PC-3 (cell line): ENCODE measurements at regions not wholly inside any gene's neighbourhood (a gene's known extent, or its start where the extent isn't known, plus 50 kb on each side); places are given as distances from the start of the nearest gene placed in this dataset.

Experiments
- ATAC-seq: fragments of 200-7000 bp; cut with Tn5 transposase; 2 replicates; pipeline ENCODE4 v1.9.1; 2020; ENCODE audit warnings: mild to moderate bottlenecking, moderate library complexity
- BruUV-seq: library from RNA; stranded (reverse); fragments of 400-500 nt; replicated peaks from 2 replicates; lab custom pipeline; 2021; lab: Mats Ljungman, UMichigan
- CTCF ChIA-PET: fragments of 300-600 bp; sonication (Branson Sonifier 250); formaldehyde crosslinking; loops from one replicate; lab custom pipeline; 2022; ENCODE audit warnings: antibody characterized with exemption; lab: Charles Lee
- POLR2A ChIA-PET: fragments of 300-600 bp; sonication (Branson Sonifier 250); formaldehyde crosslinking; loops from one replicate; lab custom pipeline; 2022; ENCODE audit warnings: antibody characterized with exemption; ENCODE audit not compliant: unreplicated experiment; lab: Charles Lee
- DNase-seq: peaks from one replicate; pipeline ENCODE4 v3.0.0-alpha.2; 2015
- H2AFZ ChIP-seq: fragments of 300-600 bp; sonication (generic); 2 replicates; pipeline ENCODE4 v1.6.0; 2016; ENCODE audit warnings: antibody characterized with exemption, low read length
- H3F3A ChIP-seq: fragments of 300-600 bp; sonication (generic); one replicate; pipeline ENCODE4 v1.6.0; 2017; ENCODE audit warnings: antibody characterized with exemption, low read length, control low read depth, mild to moderate bottlenecking; ENCODE audit not compliant: unreplicated experiment
- H3K27ac ChIP-seq: fragments of 300-600 bp; sonication (generic); 2 replicates; pipeline ENCODE4 v1.5.1; 2016; ENCODE audit warnings: mild to moderate bottlenecking, low read length
- H3K27me3 ChIP-seq: fragments of 300-600 bp; sonication (generic); 2 replicates; pipeline ENCODE4 v1.6.1; 2016; ENCODE audit warnings: low read length, mixed read lengths
- H3K36me3 ChIP-seq: fragments of 300-600 bp; sonication (generic); 2 replicates; pipeline ENCODE4 v1.6.1; 2016; ENCODE audit warnings: low read depth, mixed run types, low read length, mixed read lengths
- H3K4me1 ChIP-seq: fragments of 300-600 bp; sonication (generic); 2 replicates; pipeline ENCODE4 v1.5.1; 2016; ENCODE audit warnings: low read length; ENCODE audit not compliant: insufficient read depth
- H3K4me2 ChIP-seq: fragments of 300-600 bp; sonication (generic); 2 replicates; pipeline ENCODE4 v1.6.0; 2016; ENCODE audit warnings: low read length
- H3K4me3 ChIP-seq: fragments of 300-600 bp; sonication (generic); 2 replicates; pipeline ENCODE4 v1.5.1; 2016; ENCODE audit warnings: mild to moderate bottlenecking, low read length, mixed read lengths
- H3K79me2 ChIP-seq: fragments of 300-600 bp; sonication (generic); 2 replicates; pipeline ENCODE4 v1.6.1; 2017; ENCODE audit warnings: low read length, mixed read lengths
- H3K9ac ChIP-seq: fragments of 300-600 bp; sonication (generic); 2 replicates; pipeline ENCODE4 v1.6.0; 2016; ENCODE audit warnings: mild to moderate bottlenecking, low read length
- H3K9me2 ChIP-seq: fragments of 300-600 bp; sonication (generic); replicated peaks from 2 replicates; pipeline ENCODE4 v1.6.1; 2016; ENCODE audit warnings: mixed run types, low read length, mixed read lengths
- H3K9me3 ChIP-seq: fragments of 300-600 bp; sonication (generic); 2 replicates; pipeline ENCODE4 v1.6.1; 2016; ENCODE audit warnings: low read length, mixed read lengths
- H4K20me1 ChIP-seq: fragments of 300-600 bp; sonication (generic); 2 replicates; pipeline ENCODE4 v1.6.1; 2016; ENCODE audit warnings: low read length, mixed read lengths
- CTCF ChIP-seq: fragments of 300-600 bp; sonication (generic); conservative IDR thresholded peaks from 2 replicates; pipeline ENCODE4 v1.5.1; 2017; ENCODE audit warnings: antibody characterized with exemption, low read depth, mild to moderate bottlenecking, low read length
- EZH2 ChIP-seq: fragments of 300-600 bp; sonication (generic); IDR thresholded peaks from one replicate; pipeline ENCODE4 v1.6.1; 2017; ENCODE audit warnings: antibody characterized with exemption, mild to moderate bottlenecking, low read length; ENCODE audit not compliant: unreplicated experiment
- EZH2phosphoT487 ChIP-seq: fragments of 300-600 bp; sonication (generic); IDR thresholded peaks from 2 replicates; pipeline ENCODE4 v1.6.1; 2018; ENCODE audit warnings: mild to moderate bottlenecking, antibody characterized with exemption, low read length, borderline replicate concordance
- intact Hi-C: fragments of 100-400 bp; cut with micrococcal nuclease; formaldehyde crosslinking; loops from 2 replicates; pipeline ENCODE4 v1.9.0; 2023

DNA sequence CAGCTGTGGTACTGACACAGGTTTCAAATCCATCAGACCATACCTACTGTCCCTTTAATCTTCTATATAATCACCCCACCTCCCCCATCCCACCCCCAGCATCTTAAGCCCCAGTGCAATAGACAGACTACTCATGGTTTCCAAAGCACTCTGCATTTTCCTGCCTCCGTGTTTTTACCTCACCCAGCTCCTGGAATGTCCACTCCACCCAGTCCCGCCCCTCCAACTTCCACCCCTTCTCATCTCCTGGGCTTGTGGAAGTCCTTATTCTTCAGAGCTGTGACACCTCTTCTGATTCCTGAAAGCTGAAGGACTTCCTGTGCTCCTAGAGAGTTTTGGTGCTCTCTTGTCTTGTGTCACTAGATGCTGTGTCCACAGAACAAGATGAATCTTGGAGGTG is 94.3 kb downstream of the EFNB1 start:
- no peak for ATAC-seq
- Histone ChIP-seq H3K4me2 (no peak overlapping the region), H3K36me3 (no peaks in the 10 kb centered on the region), H4K20me1 (no peaks in the 10 kb centered on the region), H3K9ac (no peak overlapping the region), H3F3A (no peaks in the 10 kb centered on the region), H3K4me3 (no peak overlapping the region), H3K9me3 (no peaks in the 10 kb centered on the region), H3K9me2 (no peaks in the 10 kb centered on the region), H3K4me1 (no peaks in the 10 kb centered on the region), H3K27me3 (no peaks in the 10 kb centered on the region), H3K79me2 (no peaks in the 10 kb centered on the region), H2AFZ (no peak overlapping the region), H3K27ac (no peak overlapping the region)
- no peak for TF ChIP-seq EZH2phosphoT487
- no peak for TF ChIP-seq EZH2
- no peak for TF ChIP-seq CTCF
- no peak for DNase-seq
- ChIA-PET POLR2A (no interaction called here), CTCF (no interaction called here)
- no TSS peak for BruUV-seq
- intact Hi-C loops, result no loop called here

- no peak for TF ChIP-seq CTCF
- no peak overlapping the region for H3K4me2 ChIP-seq
- intact Hi-C loops, result no loop called here
- no peaks in the 10 kb centered on the region for H3F3A ChIP-seq
- H3K9ac ChIP-seq, result no peak overlapping the region
- no peaks in the 10 kb centered on the region for H3K4me1 ChIP-seq
- ATAC-seq (no peak), DNase-seq (no peak)
- no peak overlapping the region for H2AFZ ChIP-seq
- no TSS peak for BruUV-seq
- CTCF ChIA-PET, result no interaction called here
- no peaks in the 10 kb centered on the region for H3K9me3 ChIP-seq
- H3K9me2 ChIP-seq, result no peaks in the 10 kb centered on the region
- H3K27me3 ChIP-seq, result no peaks in the 10 kb centered on the region
- H4K20me1 ChIP-seq, result no peaks in the 10 kb centered on the region
- POLR2A ChIA-PET, result interaction anchor here (0.6 kb wide), 1 partner anchor 107 kb away, joined by 4 read pairs; no protein-coding TSS in a partner anchor
- no peak overlapping the region for H3K27ac ChIP-seq
- no peaks in the 10 kb centered on the region for H3K36me3 ChIP-seq
- no peaks in the 10 kb centered on the region for H3K79me2 ChIP-seq
- no peak overlapping the region for H3K4me3 ChIP-seq
Observed at GRCh38 chrX:68922013-68922412, 93.2 kb downstream of the EFNB1 start.

DNA sequence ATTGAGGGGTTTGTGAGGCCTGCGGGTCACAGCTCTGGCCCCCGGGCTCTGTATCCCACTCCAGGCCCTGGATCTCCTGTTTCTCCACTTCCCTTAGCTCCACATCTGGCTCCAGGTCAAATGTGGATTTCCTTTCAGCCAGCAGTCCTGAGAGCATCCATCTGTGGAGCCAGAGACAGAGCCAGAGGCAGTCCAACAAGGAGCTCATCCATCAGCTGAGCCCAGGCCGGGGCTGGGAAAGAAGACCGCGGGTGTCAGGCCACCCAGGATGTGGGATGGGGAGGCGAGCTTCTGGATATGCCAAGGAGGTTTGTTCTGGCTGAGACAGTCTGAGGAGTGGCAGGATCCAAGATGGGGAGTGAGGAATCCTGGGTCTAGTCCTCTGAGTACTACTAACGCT is 91.7 kb downstream of the EFNB1 start:
- Histone ChIP-seq H3K4me1 (no peaks in the 10 kb centered on the region), H3K4me3 (no peak overlapping the region), H3K36me3 (no peaks in the 10 kb centered on the region), H3K27ac (no peak overlapping the region), H2AFZ (no peak overlapping the region), H3K27me3 (no peaks in the 10 kb centered on the region), H3K9me2 (no peaks in the 10 kb centered on the region), H4K20me1 (no peaks in the 10 kb centered on the region), H3K79me2 (no peaks in the 10 kb centered on the region), H3K9me3 (no peaks in the 10 kb centered on the region), H3F3A (no peaks in the 10 kb centered on the region), H3K9ac (no peak overlapping the region), H3K4me2 (no peak overlapping the region)
- TF ChIP-seq EZH2phosphoT487 (no peak), CTCF (no peak), EZH2 (no peak)
- ChIA-PET CTCF (no interaction called here), POLR2A (no interaction called here)
- ATAC-seq (no peak), DNase-seq (no peak)
- BruUV-seq, result no TSS peak
- intact Hi-C loops, result no loop called here
